Upper lobe of left lung (tissue), 6 donors: ENCODE measurements at regions not wholly inside any gene's neighbourhood (a gene's known extent, or its start where the extent isn't known, plus 50 kb on each side); places are given as distances from the start of the nearest gene placed in this dataset.

ENCODE experiments used
- ATAC-seq, 2 donors: fragments of 200-7000 bp; cut with Tn5 transposase; one replicate each; pipeline ENCODE4 v1.9.1; 2022; ENCODE audit warnings: mild to moderate bottlenecking in 2 of 2, moderate library complexity in 2 of 2; ENCODE audit not compliant: low FRiP score in 2 of 2
- DNase-seq, 2 donors: peaks; one replicate each; pipeline ENCODE4 v3.0.0-alpha.2; 2019 to 2020
- H3K27ac ChIP-seq, 4 donors: fragments of 200-600 bp; sonication (generic); one replicate each; pipeline ENCODE4 v1.5.1; 2016 to 2019
- H3K27me3 ChIP-seq, 4 donors: fragments of 200-600 bp; sonication (generic); one replicate each; pipeline ENCODE4 v1.5.1; 2017 to 2019
- H3K36me3 ChIP-seq, 4 donors: fragments of 200-600 bp; sonication (generic); one replicate each; pipeline ENCODE4 v1.5.1; 2016 to 2019
- H3K4me1 ChIP-seq, 4 donors: fragments of 200-600 bp; sonication (generic); one replicate each; pipeline ENCODE4 v1.5.1; 2018 to 2019
- H3K4me3 ChIP-seq, 4 donors: fragments of 200-600 bp; sonication (generic); one replicate each; pipeline ENCODE4 v1.5.1; 2017 to 2019; ENCODE audit warnings: mild to moderate bottlenecking in 2 of 4, moderate library complexity in 1 of 4
- H3K9me3 ChIP-seq, 4 donors: fragments of 200-600 bp; sonication (generic); one replicate each; pipeline ENCODE4 v1.5.1; 2018 to 2019
- EP300 ChIP-seq, 4 donors: sonication (generic); formaldehyde crosslinking; IDR thresholded peaks; one replicate each; pipeline ENCODE4 v1.5.1; 2017; ENCODE audit warnings: antibody characterized with exemption in 4 of 4, control low read depth in 2 of 4
- POLR2A ChIP-seq, 4 donors: fragments of 450-650 bp; IDR thresholded peaks; one replicate each; pipeline ENCODE4 v1.5.1; 2016 to 2017; ENCODE audit warnings: antibody characterized with exemption in 4 of 4, mild to moderate bottlenecking in 2 of 4
- POLR2AphosphoS5 ChIP-seq, 2 donors: sonication (generic); formaldehyde crosslinking; IDR thresholded peaks; one replicate each; pipeline ENCODE4 v1.5.1; 2017; ENCODE audit warnings: antibody characterized with exemption in 2 of 2
- WGBS, 2 donors: methylation state at CpG; one replicate each; pipeline ENCODE4 v1.1.5; 2017 to 2018; 5-methylcytosine and 5-hydroxymethylcytosine counted together
- TF ChIP-seq, protein P1 (sequence below), 6 experiments: fragments of 450-650 bp in 4 of 6; fragments of 200-600 bp in 2 of 6; sonication (generic) in 2 of 6; IDR thresholded peaks; one replicate each; pipeline ENCODE4 v1.5.1; 2016 to 2019; ENCODE audit warnings: antibody characterized with exemption in 6 of 6
- donor health status: DM: no; HTN: no; CAD: no; lungs with moderate emphysema.
- donor health status: DM: no; HTN: yes; CAD: no; lungs with severe emphysema.

DNA sequence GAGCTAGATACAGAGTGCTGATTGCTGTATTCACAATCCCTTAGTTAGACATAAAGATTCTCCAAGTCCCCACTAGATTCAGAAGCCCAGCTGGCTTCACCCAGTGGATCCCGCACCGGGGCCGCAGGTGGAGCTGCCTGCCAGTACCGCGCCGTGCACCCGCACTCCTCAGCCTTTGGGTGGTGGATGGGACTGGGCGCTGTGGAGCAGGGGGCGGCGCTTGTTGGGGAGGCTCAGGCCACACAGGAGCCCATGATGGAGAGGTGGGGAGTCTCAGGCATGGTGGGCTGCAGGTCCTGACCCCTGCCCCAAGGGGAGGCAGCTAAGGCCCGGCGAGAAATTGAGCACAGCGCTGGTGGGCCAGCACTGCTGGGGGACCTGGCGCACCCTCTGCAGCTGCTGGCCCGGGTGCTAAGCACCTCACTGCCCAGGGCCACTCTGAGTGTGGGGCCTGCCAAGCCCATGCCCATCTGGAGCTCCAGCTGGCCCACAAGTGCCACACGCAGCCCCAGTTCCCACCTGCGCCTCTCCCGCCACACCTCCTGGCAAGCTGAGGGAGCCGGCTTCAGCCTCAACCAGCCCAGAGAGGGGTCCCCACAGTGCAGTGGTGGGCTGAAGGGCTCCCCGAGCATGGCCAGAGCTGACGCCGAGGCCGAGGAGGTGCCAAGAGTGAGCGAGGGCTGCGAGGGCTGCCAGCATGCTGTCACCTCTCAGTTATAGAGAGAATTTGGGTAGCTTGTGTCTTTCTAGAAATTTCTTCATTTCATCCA, 417.6 kb downstream of the METTL15 start:
- Histone ChIP-seq H3K4me1 (no peaks in the 10 kb centered on the region), H3K27ac (no peak overlapping the region), H3K27me3 (no peaks in the 10 kb centered on the region), H3K4me3 (no peak overlapping the region), H3K36me3 (no peaks in the 10 kb centered on the region), H3K9me3 (peaks cover 0 to 21% (median 10%) of the 10 kb centered on the region in 4 donors)
- peak in 1 of 2 donors; percentile 61 for DNase-seq
- ATAC-seq: peak in 1 of 2 donors; percentile 37
- TF ChIP-seq EP300 (IDR thresholded peaks at IDR 0.05) (no peak), POLR2A (IDR thresholded peaks at IDR 0.05) (no peak), POLR2AphosphoS5 (IDR thresholded peaks at IDR 0.05) (no peak)
- TF ChIP-seq, protein P1, sequence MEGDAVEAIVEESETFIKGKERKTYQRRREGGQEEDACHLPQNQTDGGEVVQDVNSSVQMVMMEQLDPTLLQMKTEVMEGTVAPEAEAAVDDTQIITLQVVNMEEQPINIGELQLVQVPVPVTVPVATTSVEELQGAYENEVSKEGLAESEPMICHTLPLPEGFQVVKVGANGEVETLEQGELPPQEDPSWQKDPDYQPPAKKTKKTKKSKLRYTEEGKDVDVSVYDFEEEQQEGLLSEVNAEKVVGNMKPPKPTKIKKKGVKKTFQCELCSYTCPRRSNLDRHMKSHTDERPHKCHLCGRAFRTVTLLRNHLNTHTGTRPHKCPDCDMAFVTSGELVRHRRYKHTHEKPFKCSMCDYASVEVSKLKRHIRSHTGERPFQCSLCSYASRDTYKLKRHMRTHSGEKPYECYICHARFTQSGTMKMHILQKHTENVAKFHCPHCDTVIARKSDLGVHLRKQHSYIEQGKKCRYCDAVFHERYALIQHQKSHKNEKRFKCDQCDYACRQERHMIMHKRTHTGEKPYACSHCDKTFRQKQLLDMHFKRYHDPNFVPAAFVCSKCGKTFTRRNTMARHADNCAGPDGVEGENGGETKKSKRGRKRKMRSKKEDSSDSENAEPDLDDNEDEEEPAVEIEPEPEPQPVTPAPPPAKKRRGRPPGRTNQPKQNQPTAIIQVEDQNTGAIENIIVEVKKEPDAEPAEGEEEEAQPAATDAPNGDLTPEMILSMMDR (IDR thresholded peaks at IDR 0.05): no peak
- WGBS, 2 donors: 93 to 96% methylated on average over 6 to 22 of the region's 25 CpGs

DNA sequence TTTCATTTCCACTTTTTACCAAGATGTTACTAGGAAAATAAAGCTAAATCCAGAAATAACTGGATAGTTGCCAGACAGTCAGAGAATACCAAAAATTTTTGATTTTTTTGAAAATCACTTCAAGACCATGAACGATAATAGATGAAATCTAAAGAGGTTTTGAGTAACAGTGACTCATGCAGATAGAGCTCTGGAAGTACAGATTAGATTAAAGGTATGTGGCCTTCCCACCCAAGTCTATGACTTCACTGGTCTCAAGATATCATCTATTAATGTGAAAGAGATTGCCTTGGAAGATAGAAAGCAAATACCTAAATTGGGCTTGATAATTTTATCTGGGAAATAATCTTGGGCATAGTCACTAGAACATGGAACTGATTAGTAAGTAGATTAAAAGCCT, 415.9 kb downstream of the METTL15 start:
- Histone ChIP-seq H3K9me3 (peaks cover 0 to 21% (median 10%) of the 10 kb centered on the region in 4 donors), H3K36me3 (no peaks in the 10 kb centered on the region), H3K27ac (no peak overlapping the region), H3K27me3 (no peaks in the 10 kb centered on the region), H3K4me1 (no peaks in the 10 kb centered on the region), H3K4me3 (no peak overlapping the region)
- no peak for ATAC-seq
- DNase-seq: no peak
- TF ChIP-seq EP300 (IDR thresholded peaks at IDR 0.05) (no peak), POLR2A (IDR thresholded peaks at IDR 0.05) (no peak), POLR2AphosphoS5 (IDR thresholded peaks at IDR 0.05) (no peak)
- TF ChIP-seq, protein P1 (IDR thresholded peaks at IDR 0.05): no peak
- WGBS, 2 donors: 75 to 77% methylated on average over 1 of the region's 1 CpG

GRCh38 chr11:28521075-28521474, 412.9 kb downstream of the METTL15 start:
- 71 to 81% methylated on average over 2 of the region's 2 CpGs for WGBS, 2 donors
- Histone ChIP-seq H3K36me3 (no peaks in the 10 kb centered on the region), H3K9me3 (peaks cover 0 to 13% (median 5%) of the 10 kb centered on the region in 4 donors), H3K4me1 (no peaks in the 10 kb centered on the region), H3K27me3 (no peaks in the 10 kb centered on the region), H3K4me3 (no peak overlapping the region), H3K27ac (no peak overlapping the region)
- no peak for ATAC-seq
- TF ChIP-seq, protein P1 (IDR thresholded peaks at IDR 0.05): no peak
- TF ChIP-seq POLR2AphosphoS5 (IDR thresholded peaks at IDR 0.05) (no peak), EP300 (IDR thresholded peaks at IDR 0.05) (no peak), POLR2A (IDR thresholded peaks at IDR 0.05) (no peak)
- no peak for DNase-seq

- Histone ChIP-seq H3K4me3 (no peak overlapping the region), H3K27ac (no peak overlapping the region), H3K4me1 (no peaks in the 10 kb centered on the region), H3K27me3 (no peaks in the 10 kb centered on the region), H3K36me3 (no peaks in the 10 kb centered on the region), H3K9me3 (peaks cover 0 to 5% (median under 1%) of the 10 kb centered on the region in 4 donors)
- WGBS, 2 donors: 86 to 90% methylated on average over 1 of the region's 1 CpG
- no peak for DNase-seq
- no peak for TF ChIP-seq POLR2A (IDR thresholded peaks at IDR 0.05)
- no peak for TF ChIP-seq EP300 (IDR thresholded peaks at IDR 0.05)
- ATAC-seq: no peak
Measured at GRCh38 chr11:28520291-28520690, 412.1 kb downstream of the METTL15 start.

GRCh38 chr11:28518825-28519224, 410.6 kb downstream of the METTL15 start:
- Histone ChIP-seq H3K36me3 (no peaks in the 10 kb centered on the region), H3K9me3 (peaks cover 0 to 2% (median 0%) of the 10 kb centered on the region in 4 donors), H3K4me1 (no peaks in the 10 kb centered on the region), H3K4me3 (no peak overlapping the region), H3K27ac (no peak overlapping the region), H3K27me3 (no peaks in the 10 kb centered on the region)
- DNase-seq (no peak), ATAC-seq (no peak)
- TF ChIP-seq EP300 (IDR thresholded peaks at IDR 0.05): no peak
- TF ChIP-seq, protein P1 (IDR thresholded peaks at IDR 0.05): no peak
- no peak for TF ChIP-seq POLR2AphosphoS5 (IDR thresholded peaks at IDR 0.05)
- no peak for TF ChIP-seq POLR2A (IDR thresholded peaks at IDR 0.05)
